ENCODE measurements at regions not wholly inside any gene's neighbourhood (a gene's known extent, or its start where the extent isn't known, plus 50 kb on each side); places are given as distances from the start of the nearest gene placed in this dataset.

GRCh38 chr6:125370343-125370742, 68.6 kb upstream of the HDDC2 start:
- TF ChIP-seq POLR2A (IDR thresholded peaks at IDR 0.05) (no peak), CTCF (IDR thresholded peaks at IDR 0.05) (no peak)
